ENCODE measurements at regions not wholly inside any gene's neighbourhood (a gene's known extent, or its start where the extent isn't known, plus 50 kb on each side); places are given as distances from the start of the nearest gene placed in this dataset.

GRCh38 chr5:108579236-108579635 lies 168.5 kb upstream of the FER start:
- TF ChIP-seq POLR2AphosphoS5 (IDR thresholded peaks at IDR 0.05; ENCODE audit: low read depth) (no peak), SPI1 (IDR thresholded peaks at IDR 0.05; ENCODE audit: borderline replicate concordance, low read depth) (no peak), GABPA (IDR thresholded peaks at IDR 0.05; ENCODE audit: low read depth) (no peak)
- TF ChIP-seq, protein P1, sequence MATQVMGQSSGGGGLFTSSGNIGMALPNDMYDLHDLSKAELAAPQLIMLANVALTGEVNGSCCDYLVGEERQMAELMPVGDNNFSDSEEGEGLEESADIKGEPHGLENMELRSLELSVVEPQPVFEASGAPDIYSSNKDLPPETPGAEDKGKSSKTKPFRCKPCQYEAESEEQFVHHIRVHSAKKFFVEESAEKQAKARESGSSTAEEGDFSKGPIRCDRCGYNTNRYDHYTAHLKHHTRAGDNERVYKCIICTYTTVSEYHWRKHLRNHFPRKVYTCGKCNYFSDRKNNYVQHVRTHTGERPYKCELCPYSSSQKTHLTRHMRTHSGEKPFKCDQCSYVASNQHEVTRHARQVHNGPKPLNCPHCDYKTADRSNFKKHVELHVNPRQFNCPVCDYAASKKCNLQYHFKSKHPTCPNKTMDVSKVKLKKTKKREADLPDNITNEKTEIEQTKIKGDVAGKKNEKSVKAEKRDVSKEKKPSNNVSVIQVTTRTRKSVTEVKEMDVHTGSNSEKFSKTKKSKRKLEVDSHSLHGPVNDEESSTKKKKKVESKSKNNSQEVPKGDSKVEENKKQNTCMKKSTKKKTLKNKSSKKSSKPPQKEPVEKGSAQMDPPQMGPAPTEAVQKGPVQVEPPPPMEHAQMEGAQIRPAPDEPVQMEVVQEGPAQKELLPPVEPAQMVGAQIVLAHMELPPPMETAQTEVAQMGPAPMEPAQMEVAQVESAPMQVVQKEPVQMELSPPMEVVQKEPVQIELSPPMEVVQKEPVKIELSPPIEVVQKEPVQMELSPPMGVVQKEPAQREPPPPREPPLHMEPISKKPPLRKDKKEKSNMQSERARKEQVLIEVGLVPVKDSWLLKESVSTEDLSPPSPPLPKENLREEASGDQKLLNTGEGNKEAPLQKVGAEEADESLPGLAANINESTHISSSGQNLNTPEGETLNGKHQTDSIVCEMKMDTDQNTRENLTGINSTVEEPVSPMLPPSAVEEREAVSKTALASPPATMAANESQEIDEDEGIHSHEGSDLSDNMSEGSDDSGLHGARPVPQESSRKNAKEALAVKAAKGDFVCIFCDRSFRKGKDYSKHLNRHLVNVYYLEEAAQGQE (IDR thresholded peaks at IDR 0.05; ENCODE audit: insufficient replicate concordance, low read depth): no peak
- TF ChIP-seq, protein P2, sequence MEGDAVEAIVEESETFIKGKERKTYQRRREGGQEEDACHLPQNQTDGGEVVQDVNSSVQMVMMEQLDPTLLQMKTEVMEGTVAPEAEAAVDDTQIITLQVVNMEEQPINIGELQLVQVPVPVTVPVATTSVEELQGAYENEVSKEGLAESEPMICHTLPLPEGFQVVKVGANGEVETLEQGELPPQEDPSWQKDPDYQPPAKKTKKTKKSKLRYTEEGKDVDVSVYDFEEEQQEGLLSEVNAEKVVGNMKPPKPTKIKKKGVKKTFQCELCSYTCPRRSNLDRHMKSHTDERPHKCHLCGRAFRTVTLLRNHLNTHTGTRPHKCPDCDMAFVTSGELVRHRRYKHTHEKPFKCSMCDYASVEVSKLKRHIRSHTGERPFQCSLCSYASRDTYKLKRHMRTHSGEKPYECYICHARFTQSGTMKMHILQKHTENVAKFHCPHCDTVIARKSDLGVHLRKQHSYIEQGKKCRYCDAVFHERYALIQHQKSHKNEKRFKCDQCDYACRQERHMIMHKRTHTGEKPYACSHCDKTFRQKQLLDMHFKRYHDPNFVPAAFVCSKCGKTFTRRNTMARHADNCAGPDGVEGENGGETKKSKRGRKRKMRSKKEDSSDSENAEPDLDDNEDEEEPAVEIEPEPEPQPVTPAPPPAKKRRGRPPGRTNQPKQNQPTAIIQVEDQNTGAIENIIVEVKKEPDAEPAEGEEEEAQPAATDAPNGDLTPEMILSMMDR (IDR thresholded peaks at IDR 0.05; ENCODE audit: insufficient read depth, low read length): no peak
- no peak for DNase-seq (ENCODE audit: low read depth in 1 of 2, low spot score in 1 of 2)
- Histone ChIP-seq H3K27me3 (ENCODE audit: insufficient read depth, poor library complexity, severe bottlenecking) (no peaks in the 10 kb centered on the region), H3K4me3 (replicated peaks; ENCODE audit: insufficient read depth, low read length) (no peak overlapping the region), H3K27ac (replicated peaks) (no peak overlapping the region)

GRCh38 chr5:108578791-108579190 lies 168.9 kb upstream of the FER start:
- Histone ChIP-seq H3K4me3 (replicated peaks; ENCODE audit: insufficient read depth, low read length) (no peak overlapping the region), H3K27ac (replicated peaks) (no peak overlapping the region), H3K27me3 (ENCODE audit: insufficient read depth, poor library complexity, severe bottlenecking) (no peaks in the 10 kb centered on the region)
- DNase-seq (ENCODE audit: low read depth in 1 of 2, low spot score in 1 of 2): no peak
- no peak for TF ChIP-seq GABPA (IDR thresholded peaks at IDR 0.05; ENCODE audit: low read depth)

DNA sequence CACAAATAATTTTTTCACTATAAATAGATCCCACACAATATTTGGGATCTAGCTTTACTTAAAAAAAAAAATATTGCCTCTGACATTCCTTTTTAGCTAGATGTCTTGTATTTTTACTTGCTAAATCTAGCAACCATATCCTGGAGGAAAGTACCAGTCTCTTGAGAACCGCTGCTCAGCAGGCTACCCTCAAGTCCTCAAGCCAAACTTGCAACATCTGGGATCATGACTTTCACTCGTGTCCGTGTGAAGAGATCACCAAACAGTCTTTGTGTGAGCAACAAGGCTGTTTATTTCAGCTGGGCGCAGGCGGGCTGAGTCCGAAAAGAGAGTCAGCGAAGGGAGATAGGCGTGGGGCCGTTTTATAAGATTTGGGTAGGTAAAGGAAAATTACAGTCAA lies 180.3 kb upstream of the FER start:
- TF ChIP-seq, protein P1 (IDR thresholded peaks at IDR 0.05; ENCODE audit: insufficient replicate concordance, low read depth): no peak
- no peak for TF ChIP-seq POLR2AphosphoS5 (IDR thresholded peaks at IDR 0.05; ENCODE audit: low read depth)
- no peak for TF ChIP-seq SPI1 (IDR thresholded peaks at IDR 0.05; ENCODE audit: borderline replicate concordance, low read depth)
- TF ChIP-seq, protein P2 (IDR thresholded peaks at IDR 0.05; ENCODE audit: insufficient read depth, low read length): no peak

GRCh38 chr5:108564441-108564840 lies 182.5 kb upstream of the FBXL17 start:
- TF ChIP-seq, protein P1 (IDR thresholded peaks at IDR 0.05; ENCODE audit: insufficient replicate concordance, low read depth): no peak
- TF ChIP-seq SPI1 (IDR thresholded peaks at IDR 0.05; ENCODE audit: borderline replicate concordance, low read depth): no peak
- Histone ChIP-seq H3K4me3 (replicated peaks; ENCODE audit: insufficient read depth, low read length) (no peak overlapping the region), H3K27me3 (ENCODE audit: insufficient read depth, poor library complexity, severe bottlenecking) (no peaks in the 10 kb centered on the region), H3K27ac (replicated peaks) (no peak overlapping the region)
- DNase-seq (ENCODE audit: low read depth in 1 of 2, low spot score in 1 of 2): no peak

More for the DNA sequence above, 180.3 kb upstream of the FER start:
- H3K4me3 ChIP-seq (replicated peaks; ENCODE audit: insufficient read depth, low read length): no peak overlapping the region
- H3K27ac ChIP-seq (replicated peaks): no peak overlapping the region
- DNase-seq (ENCODE audit: low read depth in 1 of 2, low spot score in 1 of 2): no peak
- no peaks in the 10 kb centered on the region for H3K27me3 ChIP-seq (ENCODE audit: insufficient read depth, poor library complexity, severe bottlenecking)

Data from HL-60 (cell line).